Activated naive CD4-positive, alpha-beta T cell treated with anti-CD3 and anti-CD28 coated beads, Interleukin-2, amount 50 U/mL, for 72 hours (primary cell): ENCODE measurements at regions not wholly inside any gene's neighbourhood (a gene's known extent, or its start where the extent isn't known, plus 50 kb on each side); places are given as distances from the start of the nearest gene placed in this dataset.
"Not testable (repeated sequence)": the region's sequence is repeated elsewhere in the genome, so short reads cannot be mapped to it uniquely, and the experiment has no call there.

Experiments used
- ATAC-seq, 2 donors: fragments of 150-1000 bp; cut with Tn5 transposase; 2 replicates each; pipeline ENCODE4 v1.10.0; 2021; ENCODE audit warnings: mild to moderate bottlenecking in 2 of 2, moderate library complexity in 2 of 2
- DNase-seq, 2 donors: peaks; one replicate each; pipeline ENCODE4 v3.0.0; 2021 to 2022; ENCODE audit warnings: low spot score in 2 of 2
- H3K27ac Mint-ChIP-seq, 2 donors: one replicate each; pipeline ENCODE4 v1.8.0; 2022; ENCODE audit warnings: mild to moderate bottlenecking in 2 of 2, mixed read lengths in 2 of 2
- H3K36me3 Mint-ChIP-seq, 2 donors: one replicate each; pipeline ENCODE4 v1.8.0; 2022; ENCODE audit warnings: mixed read lengths in 2 of 2
- H3K9me3 Mint-ChIP-seq, 2 donors: one replicate each; pipeline ENCODE4 v1.8.0; 2022; ENCODE audit warnings: mixed read lengths in 2 of 2

DNA sequence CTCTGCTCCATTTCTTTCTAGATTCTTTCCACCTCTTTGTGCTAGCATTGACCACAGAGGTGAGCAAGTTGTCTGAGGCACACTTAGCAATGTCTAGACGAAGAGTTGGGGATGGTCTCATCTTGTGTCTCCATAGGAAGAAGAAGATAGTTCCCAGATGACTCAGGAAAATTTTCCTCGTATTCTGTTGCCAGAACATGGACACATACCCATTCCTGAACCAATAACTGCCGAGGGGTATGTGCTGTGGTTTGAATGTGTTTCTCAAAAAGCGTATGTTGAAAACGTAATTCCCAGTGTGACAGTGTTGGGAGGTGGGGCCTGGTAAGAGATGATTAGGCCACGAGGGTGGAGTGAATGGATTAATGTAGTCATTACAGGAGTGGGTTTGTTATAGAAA, 107.5 kb upstream of the GALNT15 start:
- DNase-seq (no peak), ATAC-seq (no peak)
- Mint-ChIP-seq H3K27ac (no peak overlapping the region), H3K36me3 (no peaks in the 10 kb centered on the region), H3K9me3 (peaks cover 0 to 7% of the 10 kb centered on the region in 2 donors)

DNA sequence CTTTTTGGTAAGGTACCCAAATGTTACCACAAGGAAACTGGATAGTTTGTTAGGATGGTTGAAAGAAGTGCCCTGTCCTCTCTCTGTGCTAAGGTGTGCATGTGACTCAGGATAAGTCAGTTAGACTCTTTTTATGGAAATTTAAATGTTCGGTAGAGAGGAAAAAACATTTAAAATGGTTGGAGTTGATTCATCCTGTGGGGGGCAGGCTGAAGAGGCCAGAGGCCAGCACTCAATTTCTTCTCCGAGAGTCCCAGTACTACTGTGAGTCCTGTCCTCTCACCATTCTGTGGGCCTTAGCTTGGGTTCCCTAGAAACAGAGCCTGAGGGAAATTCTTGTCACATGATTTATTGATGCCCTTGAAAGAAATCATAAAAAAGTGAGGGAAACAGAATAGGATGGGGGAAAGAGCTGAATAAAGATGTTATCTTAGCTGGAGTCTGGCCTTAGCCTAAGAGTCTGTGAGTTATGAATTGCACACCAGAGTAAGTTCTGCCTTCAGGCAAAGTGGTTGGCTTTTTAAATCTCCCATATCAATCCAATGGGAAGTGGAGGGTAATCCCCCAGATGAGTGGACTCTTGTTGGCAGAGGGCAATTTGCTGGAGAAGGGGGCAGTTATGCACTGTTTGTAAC, 106.5 kb upstream of the GALNT15 start:
- Mint-ChIP-seq H3K36me3 (no peaks in the 10 kb centered on the region), H3K27ac (no peak overlapping the region), H3K9me3 (peaks cover 0 to 8% of the 10 kb centered on the region in 2 donors)
- ATAC-seq: no peak
- no peak for DNase-seq

DNA sequence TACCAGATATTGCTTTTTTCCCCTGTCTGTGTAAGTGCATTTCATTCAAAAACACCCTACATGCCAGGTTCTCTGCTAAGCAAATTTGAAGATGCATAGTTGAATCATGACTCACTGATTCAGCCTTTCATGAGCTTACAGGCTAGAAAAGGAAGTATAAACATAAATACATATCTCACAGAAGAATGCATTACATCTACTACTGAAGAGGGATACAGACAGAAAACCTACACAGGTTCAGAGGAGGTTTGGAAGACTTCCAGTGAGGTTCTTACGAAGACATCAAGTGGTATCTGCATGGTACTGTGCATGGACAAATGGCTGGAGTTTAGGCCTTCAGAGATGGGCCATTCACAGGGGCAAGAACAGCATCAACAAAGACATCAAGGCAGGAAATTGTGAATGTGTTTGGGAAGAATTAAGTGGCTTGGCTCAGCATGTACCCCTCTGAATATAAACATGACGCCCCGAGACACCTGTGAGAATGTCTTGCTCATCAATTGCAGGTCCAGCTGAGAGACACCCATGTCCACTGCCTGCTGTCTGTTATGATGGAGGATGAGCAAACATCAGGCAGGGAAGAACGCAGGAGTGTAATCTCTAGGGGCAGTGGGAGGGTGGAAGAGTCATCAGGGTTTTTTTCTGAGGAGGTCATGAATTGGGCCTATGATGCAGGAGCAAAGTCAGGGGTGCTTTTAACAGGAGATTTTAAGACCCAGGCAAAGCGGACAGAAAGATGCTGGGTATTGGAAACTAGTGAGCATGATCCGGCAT, 105.1 kb upstream of the GALNT15 start:
- H3K9me3 Mint-ChIP-seq: peaks cover 0 to 8% of the 10 kb centered on the region in 2 donors
- no peak for DNase-seq
- H3K27ac Mint-ChIP-seq: no peak overlapping the region
- H3K36me3 Mint-ChIP-seq: no peaks in the 10 kb centered on the region
- ATAC-seq: no peak

DNA sequence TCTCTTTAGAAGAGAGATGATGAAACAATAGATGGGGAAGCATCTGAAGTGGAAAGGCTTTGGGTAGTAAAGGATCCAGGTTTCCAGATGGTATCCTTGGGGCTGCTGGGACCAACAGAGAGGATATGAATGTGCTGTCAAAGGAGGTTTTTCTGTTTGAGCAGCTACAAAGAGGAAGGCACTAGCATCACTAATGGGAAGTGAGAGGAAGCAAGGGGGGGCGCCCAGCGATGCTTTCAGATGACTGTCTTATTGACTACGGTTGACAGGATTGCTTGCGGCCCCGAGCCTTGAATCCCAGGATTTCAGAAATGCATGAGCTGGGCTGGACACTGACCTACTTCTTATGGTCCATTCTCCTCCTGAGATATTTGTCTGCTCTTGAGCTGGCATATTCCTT, 103.8 kb upstream of the GALNT15 start:
- DNase-seq (no peak), ATAC-seq (no peak)
- peaks cover 0 to 5% of the 10 kb centered on the region in 2 donors for H3K9me3 Mint-ChIP-seq
- no peaks in the 10 kb centered on the region for H3K36me3 Mint-ChIP-seq
- no peak overlapping the region for H3K27ac Mint-ChIP-seq

DNA sequence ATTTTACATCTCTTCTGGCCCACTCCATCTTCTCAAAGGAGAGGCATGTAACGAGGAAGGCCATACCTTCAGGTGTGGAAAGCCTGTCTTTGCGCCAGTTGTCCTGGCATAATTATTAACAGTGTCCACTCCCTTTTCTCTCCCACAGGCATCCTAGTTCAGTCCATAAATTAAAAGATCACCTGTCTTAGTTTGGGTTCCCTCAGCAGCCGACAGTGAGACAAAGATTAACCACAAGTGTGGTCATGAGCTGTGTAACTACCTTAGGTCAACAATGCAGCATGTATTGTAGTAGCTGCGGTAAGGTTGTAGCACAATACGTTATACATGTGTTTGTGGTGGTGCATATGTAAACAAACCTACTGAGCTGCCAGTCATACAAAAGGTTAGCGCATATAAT, 103.3 kb upstream of the GALNT15 start:
- ATAC-seq: no peak
- no peak for DNase-seq
- Mint-ChIP-seq H3K27ac (no peak overlapping the region), H3K36me3 (no peaks in the 10 kb centered on the region), H3K9me3 (peaks cover 0 to 5% of the 10 kb centered on the region in 2 donors)

DNA sequence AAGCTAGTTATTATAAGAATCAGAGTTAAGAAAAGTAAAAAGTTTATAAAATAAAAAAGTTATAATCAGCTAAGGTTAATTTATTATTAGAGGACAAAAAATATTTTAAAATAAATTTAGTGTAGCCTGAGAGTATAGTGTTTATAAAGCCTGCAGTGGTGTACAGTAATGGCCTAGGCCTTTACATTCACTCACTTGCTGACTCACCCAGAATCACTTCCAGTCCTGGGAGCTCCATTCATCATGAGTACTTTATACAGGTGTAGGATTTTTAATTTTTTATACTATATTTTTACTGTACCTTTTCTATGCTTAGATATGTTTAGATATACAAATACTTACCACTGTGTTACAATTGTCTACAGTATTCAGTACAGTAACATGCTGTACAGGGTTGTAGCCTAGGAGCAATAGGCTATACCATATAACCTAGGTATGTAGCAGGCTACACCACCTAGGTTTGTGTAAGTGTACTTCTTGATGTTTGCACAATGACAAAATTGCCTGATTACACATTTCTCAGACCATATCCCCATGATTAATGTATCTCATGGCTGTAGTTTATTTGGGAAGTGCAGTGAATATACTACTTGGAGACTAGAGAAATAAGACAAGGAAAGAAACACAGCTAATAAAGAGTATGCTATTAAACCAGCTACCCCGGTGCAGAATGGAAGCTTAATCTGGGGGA, 101.9 kb upstream of the GALNT15 start:
- Mint-ChIP-seq H3K27ac (no peak overlapping the region), H3K36me3 (peaks cover 0 to 3% of the 10 kb centered on the region in 2 donors), H3K9me3 (peaks cover 0 to 7% of the 10 kb centered on the region in 2 donors)
- no peak for ATAC-seq
- no peak for DNase-seq

DNA sequence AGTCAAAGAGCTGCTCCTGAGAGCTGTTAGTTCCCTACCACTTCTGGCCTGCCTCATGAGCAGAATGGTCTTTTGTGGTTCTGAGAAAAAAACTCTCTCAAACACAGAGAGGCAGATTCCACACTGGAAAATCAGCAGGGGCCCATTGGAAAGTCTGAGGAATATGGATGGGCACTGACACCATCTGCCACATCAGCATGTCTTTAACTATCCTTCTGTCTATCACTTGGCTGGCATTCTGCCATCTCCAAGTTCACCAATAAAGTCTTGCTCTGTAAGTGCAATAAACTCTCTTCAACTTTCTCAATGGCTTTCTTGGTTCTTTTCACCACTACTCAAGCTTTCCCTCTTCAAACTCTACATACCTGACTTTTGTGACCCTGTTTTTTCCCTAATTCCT, 101.3 kb upstream of the GALNT15 start:
- H3K9me3 Mint-ChIP-seq: peaks cover 0 to 8% of the 10 kb centered on the region in 2 donors
- H3K36me3 Mint-ChIP-seq: peaks cover 0 to 9% of the 10 kb centered on the region in 2 donors
- ATAC-seq: no peak
- H3K27ac Mint-ChIP-seq: no peak overlapping the region
- no peak for DNase-seq

DNA sequence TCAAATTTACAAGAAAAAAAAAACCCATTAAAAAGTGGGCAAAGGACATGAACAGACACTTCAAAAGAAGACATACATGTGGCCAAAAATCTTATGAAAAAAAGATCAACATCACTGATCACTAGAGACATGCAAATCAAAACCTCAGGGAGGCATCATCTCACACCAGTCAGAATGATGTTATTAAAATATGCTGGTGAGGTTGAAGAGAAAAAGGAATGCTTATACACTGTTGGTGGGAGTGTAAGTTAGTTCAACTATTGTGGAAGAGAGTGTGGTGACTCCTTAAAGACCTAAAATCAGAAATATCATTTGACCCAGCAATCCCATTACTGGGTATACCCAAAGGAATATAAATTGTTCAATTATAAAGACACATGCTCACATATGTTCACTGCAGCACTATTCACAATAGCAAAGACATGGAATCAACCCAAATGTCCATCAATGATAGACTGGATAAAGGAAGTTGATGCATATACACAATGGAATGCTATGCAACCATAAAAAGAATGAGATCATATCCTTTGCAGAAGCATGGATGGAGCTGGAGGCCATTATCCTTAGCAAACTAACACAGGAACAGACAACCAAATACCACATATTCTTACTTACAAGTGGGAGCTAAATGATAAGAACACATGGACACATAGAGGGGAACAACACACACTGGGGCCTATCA, 100.3 kb upstream of the GALNT15 start:
- not testable (repeated sequence) for DNase-seq, H3K27ac Mint-ChIP-seq, H3K9me3 Mint-ChIP-seq, ATAC-seq
- H3K36me3 Mint-ChIP-seq: peaks cover 0 to 10% of the 10 kb centered on the region in 2 donors

DNA sequence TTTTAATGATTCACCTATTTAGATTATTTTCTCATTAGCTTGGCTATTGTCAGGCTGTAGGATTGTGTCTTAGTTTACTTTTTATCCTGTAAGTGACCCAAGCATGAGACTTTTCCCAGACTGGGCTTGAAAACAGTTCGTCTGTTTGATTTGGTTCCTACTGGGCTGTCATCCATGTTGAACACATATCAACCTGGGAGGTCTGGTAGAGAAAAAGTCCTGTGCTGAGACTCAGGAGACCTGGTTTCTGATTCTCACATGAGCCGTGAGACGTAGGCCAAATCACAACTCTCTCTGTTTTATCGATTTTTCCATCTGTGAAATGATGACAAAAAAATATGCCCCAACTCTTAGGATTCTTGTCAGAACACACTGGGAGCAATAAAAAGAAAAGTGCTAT, 98.8 kb upstream of the GALNT15 start:
- Mint-ChIP-seq H3K9me3 (peaks cover 3 to 11% of the 10 kb centered on the region in 2 donors), H3K36me3 (peaks cover 3 to 15% of the 10 kb centered on the region in 2 donors), H3K27ac (no peak overlapping the region)
- ATAC-seq (no peak), DNase-seq (no peak)

DNA sequence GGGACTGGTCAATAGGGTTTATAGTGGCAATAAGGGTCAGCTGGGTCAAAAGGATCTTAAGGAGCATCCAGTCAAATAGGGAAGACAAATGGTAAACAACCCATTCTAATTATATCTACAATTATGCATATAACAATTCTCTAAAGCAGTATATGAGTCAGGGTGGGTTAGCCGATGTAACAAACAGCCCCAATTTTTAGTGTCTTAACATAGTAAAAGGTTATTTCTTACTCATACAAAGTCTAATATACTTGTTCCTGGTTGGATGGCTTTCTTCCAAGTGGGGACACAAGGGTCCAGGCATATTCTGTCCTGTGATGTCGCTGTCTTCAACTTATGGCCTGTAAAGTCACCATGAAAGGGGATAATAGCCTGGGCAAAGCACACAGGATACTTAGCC, 97.9 kb upstream of the GALNT15 start:
- H3K36me3 Mint-ChIP-seq: peaks cover 6 to 21% of the 10 kb centered on the region in 2 donors
- H3K9me3 Mint-ChIP-seq: peaks cover 4 to 17% of the 10 kb centered on the region in 2 donors
- no peak for DNase-seq
- H3K27ac Mint-ChIP-seq: no peak overlapping the region
- ATAC-seq: no peak

DNA sequence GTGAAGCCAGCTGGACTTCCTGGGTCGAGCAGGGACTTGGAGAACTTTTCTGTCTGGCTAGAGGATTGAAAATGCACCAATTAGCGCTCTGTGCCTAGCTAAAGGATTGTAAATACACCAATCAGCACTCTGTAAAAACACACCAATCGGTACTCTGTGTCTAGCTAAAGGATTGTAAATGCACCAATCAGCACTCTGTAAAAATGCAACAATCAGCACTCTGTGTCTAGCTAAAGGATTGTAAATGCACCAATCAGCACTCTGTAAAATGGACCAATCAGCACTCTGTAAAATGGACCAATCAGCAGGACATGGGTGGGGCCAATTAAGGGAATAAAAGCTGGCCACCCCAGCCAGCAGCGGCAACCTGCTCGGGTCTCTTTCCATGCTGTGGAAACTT, 97.3 kb upstream of the GALNT15 start:
- not testable (repeated sequence) for H3K27ac Mint-ChIP-seq, ATAC-seq, DNase-seq
- peaks cover 7 to 15% of the 10 kb centered on the region in 2 donors for H3K9me3 Mint-ChIP-seq
- H3K36me3 Mint-ChIP-seq: peaks cover 10 to 26% of the 10 kb centered on the region in 2 donors

DNA sequence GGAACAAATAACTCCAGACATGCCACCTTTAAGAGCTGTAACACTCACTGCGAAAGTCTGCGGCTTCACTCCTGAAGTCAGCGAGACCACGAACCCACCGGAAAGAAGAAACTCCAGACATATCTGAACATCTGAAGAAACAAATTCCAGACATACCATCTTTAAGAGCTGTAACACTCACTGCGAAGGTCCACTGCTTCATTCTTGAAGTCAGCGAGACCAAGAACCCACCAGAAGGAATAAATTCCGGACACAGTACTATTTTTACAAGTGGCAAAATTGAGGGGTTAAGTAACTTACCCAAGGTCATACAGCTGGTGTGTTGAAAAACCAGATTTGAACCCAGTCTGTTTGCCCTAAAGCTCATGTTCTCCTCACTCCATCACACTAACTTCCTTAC, 96.8 kb upstream of the GALNT15 start:
- not testable (repeated sequence) for H3K27ac Mint-ChIP-seq
- Mint-ChIP-seq H3K36me3 (peaks cover 12 to 31% of the 10 kb centered on the region in 2 donors), H3K9me3 (peaks cover 10 to 21% of the 10 kb centered on the region in 2 donors)

DNA sequence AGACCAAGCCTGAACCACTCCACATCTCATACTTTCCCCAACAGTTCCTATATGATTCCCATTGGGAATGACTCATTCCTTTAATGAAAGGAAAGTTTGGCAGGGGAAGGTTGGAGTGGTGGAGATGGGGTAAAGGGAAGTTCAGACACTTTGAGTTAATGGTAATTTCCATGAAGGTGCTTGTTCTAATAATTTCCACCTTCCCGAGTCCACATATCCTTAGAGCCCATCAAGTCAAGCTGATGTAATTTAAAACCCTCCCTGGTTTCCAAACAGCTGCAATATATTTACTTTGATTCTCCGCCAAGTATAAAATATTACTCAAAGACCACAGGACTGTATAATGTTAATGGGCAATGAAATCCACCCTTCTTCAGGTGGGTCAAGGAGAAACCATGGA, 95.0 kb upstream of the GALNT15 start:
- ATAC-seq (no peak), DNase-seq (no peak)
- Mint-ChIP-seq H3K36me3 (peaks cover 12 to 38% of the 10 kb centered on the region in 2 donors), H3K9me3 (peaks cover 15 to 28% of the 10 kb centered on the region in 2 donors), H3K27ac (no peak overlapping the region)

More for the DNA sequence above, 96.8 kb upstream of the GALNT15 start:
- ATAC-seq, DNase-seq: not testable (repeated sequence)

DNA sequence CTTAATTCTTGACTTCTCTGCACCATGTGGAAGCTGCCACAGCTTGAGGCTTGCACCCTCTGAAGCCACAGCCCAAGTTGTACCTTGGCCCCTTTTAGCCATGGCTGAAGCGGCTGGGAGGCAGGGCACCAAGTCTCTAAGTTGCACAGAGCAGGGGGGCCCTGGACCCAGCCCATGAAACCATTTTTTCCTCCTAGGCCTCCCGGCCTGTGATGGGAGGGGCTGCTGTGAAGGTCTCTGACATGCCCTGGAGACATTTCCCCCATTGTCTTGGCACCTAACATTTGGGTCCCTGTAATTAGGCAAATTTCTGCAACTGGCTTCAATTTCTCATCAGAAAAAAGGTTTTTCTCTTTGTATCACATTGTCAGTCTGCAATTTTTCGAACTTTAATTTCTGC, 92.8 kb upstream of the GALNT15 start:
- DNase-seq: no peak
- ATAC-seq: no peak
- H3K36me3 Mint-ChIP-seq: peaks cover 12 to 38% of the 10 kb centered on the region in 2 donors
- peaks cover 15 to 28% of the 10 kb centered on the region in 2 donors for H3K9me3 Mint-ChIP-seq
- H3K27ac Mint-ChIP-seq: no peak overlapping the region

DNA sequence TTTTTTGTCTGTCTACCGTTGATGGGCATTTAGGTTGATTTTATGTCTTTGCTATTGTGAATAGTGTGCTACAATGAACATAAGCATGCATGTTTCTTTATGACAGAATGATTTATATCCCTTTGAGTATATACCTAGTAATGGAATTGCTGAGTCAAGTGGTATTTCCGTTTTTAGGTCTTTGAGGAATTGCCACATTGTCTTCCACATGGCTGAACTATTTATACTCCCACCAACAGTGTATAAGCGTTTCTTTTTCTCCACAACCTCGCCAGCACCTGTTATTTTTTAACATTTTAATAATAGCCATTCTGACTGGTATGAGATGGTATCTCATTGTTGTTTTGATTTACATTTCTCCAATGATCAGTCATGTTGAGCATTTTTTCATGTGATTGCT, 89.6 kb upstream of the GALNT15 start:
- ATAC-seq (no peak), DNase-seq (no peak)
- Mint-ChIP-seq H3K9me3 (peaks cover 15 to 24% of the 10 kb centered on the region in 2 donors), H3K27ac (no peak overlapping the region), H3K36me3 (peaks cover 12 to 28% of the 10 kb centered on the region in 2 donors)

DNA sequence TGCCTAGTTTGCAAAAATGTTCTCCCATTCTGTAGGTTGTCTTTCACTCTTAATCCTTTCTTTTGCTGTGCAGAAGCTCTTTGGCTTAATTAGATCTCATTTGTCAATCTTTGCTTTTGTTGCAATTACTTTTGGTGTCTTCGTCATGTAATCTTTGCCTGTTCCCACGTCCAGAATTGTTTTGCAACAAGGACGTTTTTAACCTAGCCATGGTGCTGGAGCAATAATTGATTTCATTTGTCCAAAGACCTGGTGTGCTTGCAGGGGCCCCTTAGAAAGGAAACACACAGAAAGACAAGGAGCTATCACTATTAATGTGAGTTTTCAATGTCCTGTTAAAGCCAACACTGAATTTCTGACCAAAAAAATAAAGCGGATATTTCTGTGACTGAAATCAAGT, 89.1 kb upstream of the GALNT15 start:
- H3K36me3 Mint-ChIP-seq: peaks cover 11 to 26% of the 10 kb centered on the region in 2 donors
- H3K27ac Mint-ChIP-seq: no peak overlapping the region
- no peak for ATAC-seq
- peaks cover 15 to 24% of the 10 kb centered on the region in 2 donors for H3K9me3 Mint-ChIP-seq
- DNase-seq: no peak
